Chondrocyte (in vitro differentiated cells): ENCODE measurements at regions not wholly inside any gene's neighbourhood (a gene's known extent, or its start where the extent isn't known, plus 50 kb on each side); places are given as distances from the start of the nearest gene placed in this dataset.
"Not testable (repeated sequence)": the region's sequence is repeated elsewhere in the genome, so short reads cannot be mapped to it uniquely, and the experiment has no call there.

Experiments
- DNase-seq: peaks from one replicate; pipeline ENCODE4 v3.0.0; 2021; ENCODE audit warnings: mixed read lengths, low spot score
- H3K27ac Mint-ChIP-seq: one replicate; pipeline ENCODE4 v1.8.0; 2021; ENCODE audit warnings: mild to moderate bottlenecking, moderate library complexity, mixed read lengths; ENCODE audit not compliant: unreplicated experiment
- H3K27me3 Mint-ChIP-seq: 2 replicates; pipeline ENCODE4 v1.8.0; 2021; ENCODE audit warnings: low read depth, mixed read lengths
- H3K36me3 Mint-ChIP-seq: 2 replicates; pipeline ENCODE4 v1.8.0; 2021; ENCODE audit warnings: low read depth, mixed read lengths
- H3K4me1 Mint-ChIP-seq: 2 replicates; pipeline ENCODE4 v1.8.0; 2021; ENCODE audit warnings: low read depth, mild to moderate bottlenecking, mixed read lengths
- H3K4me3 Mint-ChIP-seq: one replicate; pipeline ENCODE4 v1.8.0; 2021; ENCODE audit warnings: mild to moderate bottlenecking, moderate library complexity, mixed read lengths; ENCODE audit not compliant: unreplicated experiment
- H3K9me3 Mint-ChIP-seq: 2 replicates; pipeline ENCODE4 v1.8.0; 2021; ENCODE audit warnings: low read depth, mixed read lengths
- TF ChIP-seq, protein P1 (sequence below): fragments of 200-600 bp; sonication (generic); IDR thresholded peaks from 2 replicates; pipeline ENCODE4 v1.5.0; 2021; ENCODE audit warnings: antibody characterized with exemption, mild to moderate bottlenecking, moderate library complexity

DNA sequence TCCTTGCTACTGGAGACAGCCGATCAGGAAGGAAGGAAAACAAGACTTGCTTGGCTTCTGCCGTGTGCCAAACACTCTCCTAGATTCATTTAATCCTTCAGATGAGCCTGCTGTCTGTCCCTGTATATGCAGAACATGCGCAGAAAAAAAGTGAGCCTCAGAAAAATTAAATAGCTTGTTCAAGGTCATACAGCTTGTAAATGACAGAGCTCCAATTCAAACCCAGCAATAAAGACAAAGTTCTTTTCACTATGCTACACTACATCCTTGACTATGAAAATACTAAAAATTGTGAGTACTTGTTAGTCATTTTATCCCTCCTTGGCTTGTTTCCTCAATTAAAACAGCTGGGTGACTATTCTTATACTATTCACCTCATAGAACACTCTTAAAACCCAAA, 121.4 kb downstream of the KCNRG start:
- TF ChIP-seq, protein P1, sequence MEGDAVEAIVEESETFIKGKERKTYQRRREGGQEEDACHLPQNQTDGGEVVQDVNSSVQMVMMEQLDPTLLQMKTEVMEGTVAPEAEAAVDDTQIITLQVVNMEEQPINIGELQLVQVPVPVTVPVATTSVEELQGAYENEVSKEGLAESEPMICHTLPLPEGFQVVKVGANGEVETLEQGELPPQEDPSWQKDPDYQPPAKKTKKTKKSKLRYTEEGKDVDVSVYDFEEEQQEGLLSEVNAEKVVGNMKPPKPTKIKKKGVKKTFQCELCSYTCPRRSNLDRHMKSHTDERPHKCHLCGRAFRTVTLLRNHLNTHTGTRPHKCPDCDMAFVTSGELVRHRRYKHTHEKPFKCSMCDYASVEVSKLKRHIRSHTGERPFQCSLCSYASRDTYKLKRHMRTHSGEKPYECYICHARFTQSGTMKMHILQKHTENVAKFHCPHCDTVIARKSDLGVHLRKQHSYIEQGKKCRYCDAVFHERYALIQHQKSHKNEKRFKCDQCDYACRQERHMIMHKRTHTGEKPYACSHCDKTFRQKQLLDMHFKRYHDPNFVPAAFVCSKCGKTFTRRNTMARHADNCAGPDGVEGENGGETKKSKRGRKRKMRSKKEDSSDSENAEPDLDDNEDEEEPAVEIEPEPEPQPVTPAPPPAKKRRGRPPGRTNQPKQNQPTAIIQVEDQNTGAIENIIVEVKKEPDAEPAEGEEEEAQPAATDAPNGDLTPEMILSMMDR: no peak
- Mint-ChIP-seq H3K4me3 (no peak overlapping the region), H3K27me3 (peaks cover 16% of the 10 kb centered on the region), H3K27ac (no peak overlapping the region), H3K9me3 (no peaks in the 10 kb centered on the region), H3K4me1 (peaks cover 9% of the 10 kb centered on the region), H3K36me3 (no peaks in the 10 kb centered on the region)
- no peak for DNase-seq

DNA sequence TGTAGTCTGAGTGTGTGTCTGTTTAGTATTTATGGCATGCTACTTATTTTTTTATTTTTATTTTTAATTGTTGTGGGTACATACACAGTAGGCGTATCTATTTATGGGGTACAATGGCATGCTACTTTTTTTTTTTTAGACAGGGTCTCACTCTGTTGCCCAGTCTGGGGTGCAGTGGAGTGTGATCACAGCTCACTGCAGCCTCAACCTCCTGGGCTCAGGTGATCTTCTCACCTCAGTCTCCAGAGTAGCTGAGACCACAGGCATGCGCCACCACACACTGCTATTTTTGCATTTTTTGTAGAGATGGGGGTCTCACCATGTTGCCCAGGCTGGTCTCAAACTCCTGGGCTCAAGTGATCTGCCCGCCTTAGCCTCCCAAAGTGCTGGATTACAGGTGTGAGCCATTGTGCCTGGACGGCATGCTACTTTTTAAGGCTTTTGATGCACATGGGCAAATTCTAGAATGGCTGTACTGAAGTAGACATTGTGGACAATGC, 124.2 kb downstream of the KCNRG start:
- not testable (repeated sequence) for H3K4me1 Mint-ChIP-seq, H3K36me3 Mint-ChIP-seq, DNase-seq, H3K27me3 Mint-ChIP-seq, H3K4me3 Mint-ChIP-seq, H3K27ac Mint-ChIP-seq, H3K9me3 Mint-ChIP-seq

DNA sequence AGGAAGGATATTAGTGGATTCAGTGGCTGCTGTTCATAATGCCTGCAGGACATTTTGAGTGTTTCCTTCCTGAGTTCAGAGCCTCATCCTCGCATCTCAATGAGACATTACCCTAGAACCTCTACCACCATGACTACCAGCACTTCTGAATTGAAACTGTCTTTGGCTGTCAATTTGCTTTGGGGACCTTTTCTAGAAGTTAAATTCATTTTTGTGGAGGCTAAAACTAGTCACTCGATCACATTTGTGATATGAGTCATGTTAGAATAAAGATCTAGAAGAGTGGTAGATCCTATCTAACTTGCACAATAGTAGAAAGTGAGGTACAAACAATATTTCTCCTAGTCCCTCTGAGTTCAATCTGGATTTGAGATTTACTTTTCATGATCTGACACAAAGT, 124.9 kb downstream of the KCNRG start:
- Mint-ChIP-seq H3K4me1 (peaks cover 8% of the 10 kb centered on the region), H3K4me3 (no peak overlapping the region), H3K36me3 (no peaks in the 10 kb centered on the region), H3K9me3 (no peaks in the 10 kb centered on the region), H3K27me3 (no peaks in the 10 kb centered on the region), H3K27ac (no peak overlapping the region)
- no peak for DNase-seq
- TF ChIP-seq, protein P1: no peak

DNA sequence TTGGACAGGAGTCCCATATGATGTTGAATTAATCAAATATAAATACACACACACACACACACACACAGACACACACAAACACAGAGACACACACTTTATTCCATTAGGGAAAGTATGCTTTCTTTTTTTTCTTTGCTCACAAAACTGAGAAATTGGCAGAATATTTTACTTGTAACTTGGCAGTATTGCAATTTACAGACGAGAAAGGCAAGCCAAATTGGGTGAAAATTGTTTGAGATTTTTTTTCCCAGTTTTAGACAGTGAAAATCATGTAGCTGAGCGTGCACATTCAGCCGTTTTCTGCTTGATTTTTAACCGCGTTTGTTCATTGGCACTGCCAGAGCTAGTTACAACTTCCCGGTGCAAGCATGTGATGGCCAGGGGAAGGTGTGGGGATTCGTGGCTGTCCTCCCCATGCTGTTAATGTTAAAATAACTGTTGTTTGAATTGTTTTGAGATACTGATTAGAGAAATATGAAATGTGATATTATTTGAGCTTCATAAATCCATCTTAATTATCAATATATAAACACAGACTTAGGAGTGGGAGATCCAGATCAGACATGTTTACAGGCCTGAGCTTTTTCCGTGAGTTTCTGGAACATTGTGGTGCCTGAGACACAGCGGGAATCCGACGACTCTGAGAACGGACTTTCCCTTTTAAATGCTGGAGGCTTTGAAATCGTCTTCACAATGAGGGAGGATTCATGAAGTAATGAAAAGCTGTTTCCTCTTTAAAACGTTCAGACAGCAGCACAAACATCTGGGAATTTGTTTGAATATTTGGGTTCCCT, 125.5 kb downstream of the KCNRG start:
- Mint-ChIP-seq H3K9me3 (no peaks in the 10 kb centered on the region), H3K27me3 (no peaks in the 10 kb centered on the region), H3K4me1 (peaks cover 8% of the 10 kb centered on the region), H3K27ac (peak overlapping the region; percentile 34), H3K4me3 (no peak overlapping the region), H3K36me3 (no peaks in the 10 kb centered on the region)
- DNase-seq: no peak
- TF ChIP-seq, protein P1: no peak

DNA sequence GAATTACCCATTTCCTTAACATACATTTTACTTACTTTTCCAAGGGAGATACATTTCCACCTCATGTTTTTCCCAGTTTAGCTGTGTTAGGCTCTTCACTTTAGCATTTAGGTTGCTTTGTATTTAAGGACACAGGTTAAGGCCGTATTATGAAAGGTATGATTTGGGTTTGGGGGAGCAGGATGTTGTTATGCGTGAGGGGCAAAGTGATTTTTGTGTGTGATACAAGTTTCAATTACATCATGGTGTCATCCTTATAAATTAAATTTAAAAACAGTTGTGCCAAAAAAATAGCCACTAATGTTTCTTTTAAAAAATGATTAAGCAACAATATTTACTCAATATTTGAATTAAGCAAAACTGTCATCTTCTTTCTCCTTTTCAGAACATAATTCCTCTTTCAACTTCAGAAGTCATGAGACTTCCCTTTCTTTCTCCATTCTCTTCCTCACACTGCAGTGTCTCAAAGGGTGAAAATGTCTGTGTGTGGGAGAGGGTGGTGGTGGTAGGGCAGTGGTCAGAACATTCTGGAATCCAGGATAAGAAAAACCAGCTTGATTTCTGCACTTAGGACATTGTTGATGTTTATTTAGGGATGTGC, 126.2 kb downstream of the KCNRG start:
- DNase-seq: no peak
- Mint-ChIP-seq H3K27ac (peak overlapping the region; percentile 60), H3K36me3 (no peaks in the 10 kb centered on the region), H3K27me3 (no peaks in the 10 kb centered on the region), H3K4me3 (no peak overlapping the region), H3K9me3 (no peaks in the 10 kb centered on the region), H3K4me1 (peaks cover 8% of the 10 kb centered on the region)
- TF ChIP-seq, protein P1: no peak
